Liver (tissue), 3 donors: ENCODE measurements at regions not wholly inside any gene's neighbourhood (a gene's known extent, or its start where the extent isn't known, plus 50 kb on each side); places are given as distances from the start of the nearest gene placed in this dataset.
"Not testable (repeated sequence)": the region's sequence is repeated elsewhere in the genome, so short reads cannot be mapped to it uniquely, and the experiment has no call there.

ENCODE experiments used
- RAD21 ChIP-seq, 2 donors: IDR thresholded peaks; 2 replicates each; pipeline ENCODE4 v1.6.1; 2016; ENCODE audit warnings: antibody characterized with exemption in 2 of 2, mild to moderate bottlenecking in 2 of 2
- TAF1 ChIP-seq: conservative IDR thresholded peaks from 2 replicates; pipeline ENCODE4 v1.6.1; 2016; ENCODE audit warnings: antibody characterized with exemption, mild to moderate bottlenecking
- TF ChIP-seq, protein P1 (sequence below): fragments of 150-350 bp; IDR thresholded peaks from 2 replicates; pipeline ENCODE4 v1.5.1; 2017; ENCODE audit warnings: improper control_type of control experiment, low read depth, low read length; ENCODE audit not compliant: missing input control
- donor health status: healthy.
- donor health status: healthy.

DNA sequence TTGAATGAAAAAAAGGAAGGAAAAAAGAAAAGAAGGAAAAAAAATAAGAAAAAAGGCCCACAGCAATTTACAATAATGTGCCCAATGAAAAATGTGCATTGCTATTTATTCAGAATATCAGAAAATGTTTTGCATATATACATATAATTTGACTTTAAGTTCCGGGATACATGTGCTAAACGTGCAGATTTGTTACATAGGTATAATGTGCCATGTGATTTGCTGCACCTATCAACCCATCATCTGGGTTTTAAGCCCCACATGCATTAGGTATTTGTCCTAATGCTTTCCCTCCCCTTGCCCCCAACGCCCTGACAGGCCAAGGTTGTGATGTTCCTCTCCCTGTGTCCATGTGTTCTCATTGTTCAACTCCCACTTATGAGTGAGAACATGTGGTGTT, 738.0 kb upstream of the CDH6 start:
- TF ChIP-seq, protein P1, sequence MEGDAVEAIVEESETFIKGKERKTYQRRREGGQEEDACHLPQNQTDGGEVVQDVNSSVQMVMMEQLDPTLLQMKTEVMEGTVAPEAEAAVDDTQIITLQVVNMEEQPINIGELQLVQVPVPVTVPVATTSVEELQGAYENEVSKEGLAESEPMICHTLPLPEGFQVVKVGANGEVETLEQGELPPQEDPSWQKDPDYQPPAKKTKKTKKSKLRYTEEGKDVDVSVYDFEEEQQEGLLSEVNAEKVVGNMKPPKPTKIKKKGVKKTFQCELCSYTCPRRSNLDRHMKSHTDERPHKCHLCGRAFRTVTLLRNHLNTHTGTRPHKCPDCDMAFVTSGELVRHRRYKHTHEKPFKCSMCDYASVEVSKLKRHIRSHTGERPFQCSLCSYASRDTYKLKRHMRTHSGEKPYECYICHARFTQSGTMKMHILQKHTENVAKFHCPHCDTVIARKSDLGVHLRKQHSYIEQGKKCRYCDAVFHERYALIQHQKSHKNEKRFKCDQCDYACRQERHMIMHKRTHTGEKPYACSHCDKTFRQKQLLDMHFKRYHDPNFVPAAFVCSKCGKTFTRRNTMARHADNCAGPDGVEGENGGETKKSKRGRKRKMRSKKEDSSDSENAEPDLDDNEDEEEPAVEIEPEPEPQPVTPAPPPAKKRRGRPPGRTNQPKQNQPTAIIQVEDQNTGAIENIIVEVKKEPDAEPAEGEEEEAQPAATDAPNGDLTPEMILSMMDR: not testable (repeated sequence)
- TF ChIP-seq TAF1; RAD21 (IDR thresholded peaks at IDR 0.05): not testable (repeated sequence)
